Peyer's patch (tissue), 4 donors: ENCODE measurements at regions not wholly inside any gene's neighbourhood (a gene's known extent, or its start where the extent isn't known, plus 50 kb on each side); places are given as distances from the start of the nearest gene placed in this dataset.

Source experiments
- POLR2A ChIP-seq, 2 donors: fragments of 450-650 bp; IDR thresholded peaks; one replicate each; pipeline ENCODE4 v1.5.1; 2017; ENCODE audit warnings: antibody characterized with exemption in 2 of 2, mild to moderate bottlenecking in 2 of 2, moderate library complexity in 2 of 2
- TF ChIP-seq, protein P1 (sequence below), 6 experiments: fragments of 450-650 bp in 4 of 6; fragments of 200-600 bp in 2 of 6; sonication (generic) in 1 of 6; IDR thresholded peaks; one replicate each; pipeline ENCODE4 v1.5.1; 2017 to 2019; ENCODE audit warnings: antibody characterized with exemption in 6 of 6, mild to moderate bottlenecking in 3 of 6, moderate library complexity in 1 of 6

GRCh38 chr5:58105836-58106235, 354.1 kb downstream of the PLK2 start:
- TF ChIP-seq, protein P1, sequence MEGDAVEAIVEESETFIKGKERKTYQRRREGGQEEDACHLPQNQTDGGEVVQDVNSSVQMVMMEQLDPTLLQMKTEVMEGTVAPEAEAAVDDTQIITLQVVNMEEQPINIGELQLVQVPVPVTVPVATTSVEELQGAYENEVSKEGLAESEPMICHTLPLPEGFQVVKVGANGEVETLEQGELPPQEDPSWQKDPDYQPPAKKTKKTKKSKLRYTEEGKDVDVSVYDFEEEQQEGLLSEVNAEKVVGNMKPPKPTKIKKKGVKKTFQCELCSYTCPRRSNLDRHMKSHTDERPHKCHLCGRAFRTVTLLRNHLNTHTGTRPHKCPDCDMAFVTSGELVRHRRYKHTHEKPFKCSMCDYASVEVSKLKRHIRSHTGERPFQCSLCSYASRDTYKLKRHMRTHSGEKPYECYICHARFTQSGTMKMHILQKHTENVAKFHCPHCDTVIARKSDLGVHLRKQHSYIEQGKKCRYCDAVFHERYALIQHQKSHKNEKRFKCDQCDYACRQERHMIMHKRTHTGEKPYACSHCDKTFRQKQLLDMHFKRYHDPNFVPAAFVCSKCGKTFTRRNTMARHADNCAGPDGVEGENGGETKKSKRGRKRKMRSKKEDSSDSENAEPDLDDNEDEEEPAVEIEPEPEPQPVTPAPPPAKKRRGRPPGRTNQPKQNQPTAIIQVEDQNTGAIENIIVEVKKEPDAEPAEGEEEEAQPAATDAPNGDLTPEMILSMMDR (IDR thresholded peaks at IDR 0.05): no peak
- no peak for TF ChIP-seq POLR2A (IDR thresholded peaks at IDR 0.05)
